HG02642 (cell line): ENCODE measurements at regions not wholly inside any gene's neighbourhood (a gene's known extent, or its start where the extent isn't known, plus 50 kb on each side); places are given as distances from the start of the nearest gene placed in this dataset.

Experiments used
- ATAC-seq: cut with Tn5 transposase; IDR thresholded peaks from one replicate; pipeline ENCODE4 v1.9.1; 2021; ENCODE audit warnings: mild to moderate bottlenecking; ENCODE audit not compliant: unreplicated experiment, poor library complexity

- no peak for ATAC-seq
Observed at GRCh38 chr16:65890203-65890602, 476.3 kb upstream of the CDH5 start.

- no peak for ATAC-seq
Observed at GRCh38 chr16:65889533-65889966, 476.9 kb upstream of the CDH5 start.

- no peak for ATAC-seq
Observed at GRCh38 chr16:65888201-65888600, 478.3 kb upstream of the CDH5 start.

- no peak for ATAC-seq
Observed at GRCh38 chr16:65884018-65884417, 482.5 kb upstream of the CDH5 start.

- ATAC-seq: no peak
Observed at GRCh38 chr16:65878347-65878746, 488.1 kb upstream of the CDH5 start.

GRCh38 chr16:65876624-65877023, 489.9 kb upstream of the CDH5 start:
- ATAC-seq: no peak

GRCh38 chr16:65876056-65876408, 490.5 kb upstream of the CDH5 start:
- ATAC-seq: no peak

GRCh38 chr16:65875381-65876055, 491.0 kb upstream of the CDH5 start:
- no peak for ATAC-seq

GRCh38 chr16:65869261-65869660, 497.2 kb upstream of the CDH5 start:
- no peak for ATAC-seq

GRCh38 chr16:65867276-65867960, 499.1 kb upstream of the CDH5 start:
- ATAC-seq: no peak

- no peak for ATAC-seq
Observed at GRCh38 chr16:65863236-65863635, 503.3 kb upstream of the CDH5 start.

GRCh38 chr16:65861131-65861731, 505.3 kb upstream of the CDH5 start:
- no peak for ATAC-seq

- ATAC-seq: no peak
Observed at GRCh38 chr16:65855171-65856145, 511.0 kb upstream of the CDH5 start.

- no peak for ATAC-seq
Observed at GRCh38 chr16:65846210-65846602, 520.3 kb upstream of the CDH5 start.

- no peak for ATAC-seq
Observed at GRCh38 chr16:65845466-65846209, 520.9 kb upstream of the CDH5 start.

- ATAC-seq: no peak
Observed at GRCh38 chr16:65843941-65844340, 522.5 kb upstream of the CDH5 start.

GRCh38 chr16:65842067-65842466, 524.4 kb upstream of the CDH5 start:
- ATAC-seq: no peak

GRCh38 chr16:65838001-65838400, 528.5 kb upstream of the CDH5 start:
- no peak for ATAC-seq

GRCh38 chr16:65837464-65837863, 529.0 kb upstream of the CDH5 start:
- ATAC-seq: no peak

- no peak for ATAC-seq
Observed at GRCh38 chr16:65834688-65835087, 531.8 kb upstream of the CDH5 start.
